Epidermal melanocyte (primary cell): ENCODE measurements at regions not wholly inside any gene's neighbourhood (a gene's known extent, or its start where the extent isn't known, plus 50 kb on each side); places are given as distances from the start of the nearest gene placed in this dataset.
"Not testable (repeated sequence)": the region's sequence is repeated elsewhere in the genome, so short reads cannot be mapped to it uniquely, and the experiment has no call there.

ENCODE experiments used
- DNase-seq: peaks from one replicate; pipeline ENCODE4 v3.0.0; 2011; ENCODE audit warnings: low spot score; ENCODE audit not compliant: insufficient read length

- DNase-seq: not testable (repeated sequence)
Observed at GRCh38 chr5:99143283-99143795, 214.5 kb upstream of the CHD1 start.

- DNase-seq: no peak
Observed at GRCh38 chr5:99141534-99142128, 212.8 kb upstream of the CHD1 start.

GRCh38 chr5:99138911-99139310 lies 210.1 kb upstream of the CHD1 start:
- no peak for DNase-seq

GRCh38 chr5:99133921-99134320 lies 205.1 kb upstream of the CHD1 start:
- no peak for DNase-seq

GRCh38 chr5:99129768-99130501 lies 201.1 kb upstream of the CHD1 start:
- DNase-seq: no peak

- DNase-seq: no peak
Observed at GRCh38 chr5:99122976-99123375, 194.2 kb upstream of the CHD1 start.

- DNase-seq: no peak
Observed at GRCh38 chr5:99119326-99119725, 190.5 kb upstream of the CHD1 start.

GRCh38 chr5:99116526-99116925 lies 187.7 kb upstream of the CHD1 start:
- DNase-seq: no peak

GRCh38 chr5:99109894-99110293 lies 181.1 kb upstream of the CHD1 start:
- no peak for DNase-seq

- no peak for DNase-seq
Observed at GRCh38 chr5:99105216-99105615, 176.4 kb upstream of the CHD1 start.

- no peak for DNase-seq
Observed at GRCh38 chr5:99104538-99105132, 175.8 kb upstream of the CHD1 start.

GRCh38 chr5:99102073-99102697 lies 173.4 kb upstream of the CHD1 start:
- no peak for DNase-seq

- DNase-seq: no peak
Observed at GRCh38 chr5:99099691-99100090, 170.9 kb upstream of the CHD1 start.

- no peak for DNase-seq
Observed at GRCh38 chr5:99089822-99090549, 161.2 kb upstream of the CHD1 start.

GRCh38 chr5:99088309-99088708 lies 159.5 kb upstream of the CHD1 start:
- DNase-seq: no peak

- DNase-seq: no peak
Observed at GRCh38 chr5:99083197-99083596, 154.4 kb upstream of the CHD1 start.

GRCh38 chr5:99081711-99082110 lies 152.9 kb upstream of the CHD1 start:
- no peak for DNase-seq

- DNase-seq: no peak
Observed at GRCh38 chr5:99076723-99077640, 148.2 kb upstream of the CHD1 start.

- DNase-seq: no peak
Observed at GRCh38 chr5:99072846-99073245, 144.0 kb upstream of the CHD1 start.

- no peak for DNase-seq
Observed at GRCh38 chr5:99070822-99071221, 142.0 kb upstream of the CHD1 start.
